HG03103 (cell line): ENCODE measurements at regions not wholly inside any gene's neighbourhood (a gene's known extent, or its start where the extent isn't known, plus 50 kb on each side); places are given as distances from the start of the nearest gene placed in this dataset.
"Not testable (repeated sequence)": the region's sequence is repeated elsewhere in the genome, so short reads cannot be mapped to it uniquely, and the experiment has no call there.

Source experiments
- ATAC-seq: cut with Tn5 transposase; IDR thresholded peaks from one replicate; pipeline ENCODE4 v1.9.1; 2021; ENCODE audit warnings: low read depth; ENCODE audit not compliant: unreplicated experiment

GRCh38 chr18:73691624-73692023 lies 456.0 kb downstream of the FBXO15 start:
- ATAC-seq, result no peak

GRCh38 chr18:73691118-73691517 lies 456.5 kb downstream of the FBXO15 start:
- no peak for ATAC-seq

GRCh38 chr18:73690222-73690621 lies 457.4 kb downstream of the FBXO15 start:
- ATAC-seq, result no peak

- ATAC-seq, result peak; percentile 87
Observed at GRCh38 chr18:73688851-73689711, 458.6 kb downstream of the FBXO15 start.

GRCh38 chr18:73688161-73688560 lies 459.5 kb downstream of the FBXO15 start:
- ATAC-seq, result no peak

- no peak for ATAC-seq
Observed at GRCh38 chr18:73684647-73685046, 463.0 kb downstream of the FBXO15 start.

- ATAC-seq, result no peak
Observed at GRCh38 chr18:73683409-73684238, 464.0 kb downstream of the FBXO15 start.

- no peak for ATAC-seq
Observed at GRCh38 chr18:73681912-73682311, 465.7 kb downstream of the FBXO15 start.

GRCh38 chr18:73681398-73681797 lies 466.2 kb downstream of the FBXO15 start:
- no peak for ATAC-seq

GRCh38 chr18:73679941-73680712 lies 467.5 kb downstream of the FBXO15 start:
- ATAC-seq, result no peak

GRCh38 chr18:73677450-73677849 lies 470.2 kb downstream of the FBXO15 start:
- no peak for ATAC-seq

- no peak for ATAC-seq
Observed at GRCh38 chr18:73674125-73674865, 473.3 kb downstream of the FBXO15 start.

- not testable (repeated sequence) for ATAC-seq
Observed at GRCh38 chr18:73671480-73671879, 476.2 kb downstream of the FBXO15 start.

GRCh38 chr18:73670524-73670923 lies 477.1 kb downstream of the FBXO15 start:
- ATAC-seq, result peak; percentile 87

GRCh38 chr18:73670039-73670438 lies 477.6 kb downstream of the FBXO15 start:
- ATAC-seq, result no peak

GRCh38 chr18:73669297-73669696 lies 478.3 kb downstream of the FBXO15 start:
- ATAC-seq, result no peak

GRCh38 chr18:73668051-73668450 lies 479.6 kb downstream of the FBXO15 start:
- no peak for ATAC-seq

GRCh38 chr18:73666772-73667171 lies 480.9 kb downstream of the FBXO15 start:
- no peak for ATAC-seq

- no peak for ATAC-seq
Observed at GRCh38 chr18:73664896-73665295, 482.7 kb downstream of the FBXO15 start.

- no peak for ATAC-seq
Observed at GRCh38 chr18:73663581-73663980, 484.1 kb downstream of the FBXO15 start.
